Activated CD8-positive, alpha-beta T cell treated with anti-CD3 and anti-CD28 coated beads for 36 hours (primary cell): ENCODE measurements at regions not wholly inside any gene's neighbourhood (a gene's known extent, or its start where the extent isn't known, plus 50 kb on each side); places are given as distances from the start of the nearest gene placed in this dataset.

ENCODE experiments used
- ATAC-seq: fragments of 200-7000 bp; cut with Tn5 transposase; one replicate; pipeline ENCODE4 v1.10.0; 2021; ENCODE audit warnings: mild to moderate bottlenecking, moderate library complexity
- CTCF ChIA-PET: fragments of 350-600 bp; sonication (Branson Sonifier 250); formaldehyde crosslinking; loops from one replicate; lab custom pipeline; 2021; ENCODE audit warnings: antibody characterized with exemption; lab: Charles Lee
- POLR2A ChIA-PET: fragments of 350-600 bp; sonication (Branson Sonifier 250); formaldehyde crosslinking; loops from one replicate; lab custom pipeline; 2021; ENCODE audit warnings: antibody characterized with exemption; lab: Charles Lee
- DNase-seq: peaks from one replicate; pipeline ENCODE4 v3.0.0-alpha.2; 2020
- H3K27ac Mint-ChIP-seq: one replicate; pipeline ENCODE4 v1.8.0; 2021; ENCODE audit warnings: mild to moderate bottlenecking, mixed read lengths
- H3K27me3 Mint-ChIP-seq: one replicate; pipeline ENCODE4 v1.8.0; 2021; ENCODE audit warnings: mixed read lengths
- H3K36me3 Mint-ChIP-seq: one replicate; pipeline ENCODE4 v1.8.0; 2021; ENCODE audit warnings: low read depth, mixed read lengths
- H3K4me1 Mint-ChIP-seq: one replicate; pipeline ENCODE4 v1.8.0; 2021; ENCODE audit warnings: low read depth, mixed read lengths
- H3K4me3 Mint-ChIP-seq: one replicate; pipeline ENCODE4 v1.8.0; 2021; ENCODE audit warnings: mild to moderate bottlenecking, moderate library complexity, mixed read lengths
- H3K9me3 Mint-ChIP-seq: one replicate; pipeline ENCODE4 v1.8.0; 2021; ENCODE audit warnings: mixed read lengths
- intact Hi-C: fragments of 100-400 bp; cut with micrococcal nuclease; formaldehyde crosslinking; loops from one replicate; pipeline ENCODE4 v1.10.0; 2022
- TF ChIP-seq, protein P1 (sequence below): fragments of 200-600 bp; IDR thresholded peaks from one replicate; pipeline ENCODE4 v1.8.0; 2022; ENCODE audit warnings: antibody characterized with exemption, mild to moderate bottlenecking

- no peak for ATAC-seq
- Mint-ChIP-seq H3K4me1 (no peaks in the 10 kb centered on the region), H3K4me3 (no peak overlapping the region), H3K27ac (no peak overlapping the region), H3K36me3 (no peaks in the 10 kb centered on the region), H3K9me3 (peaks cover 7% of the 10 kb centered on the region), H3K27me3 (no peaks in the 10 kb centered on the region)
- ChIA-PET POLR2A (no interaction called here), CTCF (no interaction called here)
- intact Hi-C loops = no loop called here
- DNase-seq = no peak
- TF ChIP-seq, protein P1, sequence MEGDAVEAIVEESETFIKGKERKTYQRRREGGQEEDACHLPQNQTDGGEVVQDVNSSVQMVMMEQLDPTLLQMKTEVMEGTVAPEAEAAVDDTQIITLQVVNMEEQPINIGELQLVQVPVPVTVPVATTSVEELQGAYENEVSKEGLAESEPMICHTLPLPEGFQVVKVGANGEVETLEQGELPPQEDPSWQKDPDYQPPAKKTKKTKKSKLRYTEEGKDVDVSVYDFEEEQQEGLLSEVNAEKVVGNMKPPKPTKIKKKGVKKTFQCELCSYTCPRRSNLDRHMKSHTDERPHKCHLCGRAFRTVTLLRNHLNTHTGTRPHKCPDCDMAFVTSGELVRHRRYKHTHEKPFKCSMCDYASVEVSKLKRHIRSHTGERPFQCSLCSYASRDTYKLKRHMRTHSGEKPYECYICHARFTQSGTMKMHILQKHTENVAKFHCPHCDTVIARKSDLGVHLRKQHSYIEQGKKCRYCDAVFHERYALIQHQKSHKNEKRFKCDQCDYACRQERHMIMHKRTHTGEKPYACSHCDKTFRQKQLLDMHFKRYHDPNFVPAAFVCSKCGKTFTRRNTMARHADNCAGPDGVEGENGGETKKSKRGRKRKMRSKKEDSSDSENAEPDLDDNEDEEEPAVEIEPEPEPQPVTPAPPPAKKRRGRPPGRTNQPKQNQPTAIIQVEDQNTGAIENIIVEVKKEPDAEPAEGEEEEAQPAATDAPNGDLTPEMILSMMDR = no peak
These were observed 435.2 kb downstream of the GABRG2 start for GRCh38 chr5:162502780-162503179.

DNA sequence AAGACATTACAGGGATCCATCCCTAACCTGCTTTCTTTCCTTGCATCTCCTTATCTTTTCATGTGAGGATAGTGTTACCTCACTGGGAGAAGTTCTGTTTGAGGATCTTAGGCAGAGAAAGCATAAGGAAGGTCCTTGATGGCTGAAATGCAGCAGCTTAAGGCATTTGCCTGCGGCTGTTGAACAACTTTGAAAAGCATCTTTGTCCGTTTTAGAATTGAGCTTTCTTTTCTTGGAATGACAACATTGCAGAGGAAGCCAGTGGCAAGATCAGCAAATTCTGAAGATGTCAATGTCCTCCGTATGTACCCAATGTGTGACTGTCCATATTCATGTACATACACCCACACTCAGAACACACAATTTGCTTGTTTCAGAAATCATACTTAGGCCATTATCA, 436.2 kb downstream of the GABRG2 start:
- ATAC-seq (no peak), DNase-seq (no peak)
- ChIA-PET CTCF (no interaction called here), POLR2A (no interaction called here)
- Mint-ChIP-seq H3K36me3 (no peaks in the 10 kb centered on the region), H3K27ac (no peak overlapping the region), H3K9me3 (peaks cover 5% of the 10 kb centered on the region), H3K27me3 (no peaks in the 10 kb centered on the region), H3K4me1 (no peaks in the 10 kb centered on the region), H3K4me3 (no peak overlapping the region)
- TF ChIP-seq, protein P1 = no peak
- intact Hi-C loops = no loop called here

GRCh38 chr5:162512935-162513565, 445.5 kb downstream of the GABRG2 start:
- ATAC-seq = no peak
- intact Hi-C loops = no loop called here
- H3K4me1 Mint-ChIP-seq = no peaks in the 10 kb centered on the region
- no peak overlapping the region for H3K27ac Mint-ChIP-seq
- H3K9me3 Mint-ChIP-seq = peaks cover 17% of the 10 kb centered on the region
- ChIA-PET CTCF (no interaction called here), POLR2A (no interaction called here)
- H3K4me3 Mint-ChIP-seq = no peak overlapping the region
- no peaks in the 10 kb centered on the region for H3K27me3 Mint-ChIP-seq
- DNase-seq = no peak
- H3K36me3 Mint-ChIP-seq = no peaks in the 10 kb centered on the region
- TF ChIP-seq, protein P1 = peak; percentile 21

- ChIA-PET CTCF (no interaction called here), POLR2A (no interaction called here)
- Mint-ChIP-seq H3K4me3 (no peak overlapping the region), H3K27me3 (no peaks in the 10 kb centered on the region), H3K27ac (no peak overlapping the region), H3K36me3 (no peaks in the 10 kb centered on the region), H3K4me1 (no peaks in the 10 kb centered on the region), H3K9me3 (peaks cover 17% of the 10 kb centered on the region)
- TF ChIP-seq, protein P1 = no peak
- intact Hi-C loops = no loop called here
- no peak for ATAC-seq
- DNase-seq = no peak
These were observed 446.5 kb downstream of the GABRG2 start for GRCh38 chr5:162514116-162514515.

DNA sequence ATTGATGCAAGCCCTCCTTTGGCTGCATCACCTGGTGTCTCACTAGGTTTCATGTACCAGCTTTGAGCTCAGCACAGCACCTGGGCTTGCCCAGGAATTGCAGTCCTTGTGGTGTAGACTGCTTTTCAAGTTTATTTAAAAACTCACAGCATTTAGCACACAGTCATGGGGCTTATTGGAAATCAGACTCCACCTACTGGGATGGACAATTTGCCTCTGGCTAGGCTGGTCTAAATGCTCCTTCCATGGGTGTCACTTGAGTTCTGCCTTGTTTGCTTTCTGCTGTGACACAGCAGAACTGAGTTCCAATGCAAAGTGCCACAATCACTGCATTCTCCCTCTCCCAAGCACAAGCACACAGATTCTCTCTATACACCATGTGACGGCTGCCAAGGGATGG, 453.3 kb downstream of the GABRG2 start:
- Mint-ChIP-seq H3K4me3 (no peak overlapping the region), H3K27ac (no peak overlapping the region)

More for the DNA sequence above, 453.3 kb downstream of the GABRG2 start:
- DNase-seq (no peak), ATAC-seq (no peak)
- intact Hi-C loops = no loop called here
- POLR2A ChIA-PET = no interaction called here
- CTCF ChIA-PET = no interaction called here
- H3K36me3 Mint-ChIP-seq = no peaks in the 10 kb centered on the region
- H3K27me3 Mint-ChIP-seq = no peaks in the 10 kb centered on the region
- no peaks in the 10 kb centered on the region for H3K4me1 Mint-ChIP-seq
- peaks cover 20% of the 10 kb centered on the region for H3K9me3 Mint-ChIP-seq
- TF ChIP-seq, protein P1 = no peak
